NCI-H524 (cell line): ENCODE measurements at regions not wholly inside any gene's neighbourhood (a gene's known extent, or its start where the extent isn't known, plus 50 kb on each side); places are given as distances from the start of the nearest gene placed in this dataset.
A peak's percentile ranks its signal among the peaks of the same experiment; 100 is the strongest.

Source experiments
- DNase-seq, 2 experiments: peaks; one replicate each; lab custom pipeline; 2025; lab: John Stamatoyannopoulos, UW

DNA sequence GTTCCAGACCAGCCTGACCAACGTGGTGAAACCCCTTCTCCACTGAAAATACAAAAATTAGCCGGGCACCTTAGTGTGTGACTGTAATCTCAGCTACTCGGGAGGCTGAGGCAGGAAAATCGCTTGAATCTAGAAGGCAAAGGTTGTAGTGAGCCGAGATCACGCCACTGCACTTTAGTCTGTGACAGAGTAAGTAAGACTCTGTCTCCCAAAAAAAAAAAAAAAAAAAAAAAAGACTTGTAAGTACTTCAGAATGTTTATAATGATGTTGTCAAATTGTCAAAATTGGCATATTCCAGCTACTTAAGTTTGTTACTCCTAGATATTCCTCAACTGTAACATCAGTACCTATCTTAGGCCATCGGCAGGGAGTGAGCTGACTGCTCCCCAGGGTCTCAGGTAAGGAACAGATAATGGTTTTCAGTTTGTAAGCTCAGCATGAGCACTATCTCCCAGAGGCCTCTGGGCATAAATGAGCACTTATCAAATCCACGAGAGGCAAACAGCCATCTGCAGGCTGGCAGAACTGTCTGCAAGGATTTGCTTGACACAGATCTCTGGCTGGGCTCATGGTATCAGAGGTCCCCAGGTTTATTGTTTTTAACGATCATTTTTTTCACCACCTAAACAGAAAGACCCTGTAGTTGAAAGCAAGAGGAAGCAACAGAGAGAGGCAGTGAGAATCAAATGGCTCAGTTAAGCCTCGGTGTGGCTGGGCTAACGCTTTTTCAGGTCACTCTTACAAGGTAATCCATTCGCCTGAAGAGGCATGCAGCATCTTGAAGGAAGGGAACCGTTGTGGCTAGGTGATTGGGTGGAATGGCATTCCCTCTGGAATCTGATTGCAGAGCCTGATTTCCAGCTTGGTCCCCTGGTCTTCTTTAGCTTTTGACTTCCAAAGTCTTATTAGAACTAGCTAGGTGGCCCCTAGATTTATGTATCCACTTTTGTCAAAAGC, 115.9 kb downstream of the LY86 start:
- DNase-seq: peak in 1 of 2 experiments; percentile 61

DNA sequence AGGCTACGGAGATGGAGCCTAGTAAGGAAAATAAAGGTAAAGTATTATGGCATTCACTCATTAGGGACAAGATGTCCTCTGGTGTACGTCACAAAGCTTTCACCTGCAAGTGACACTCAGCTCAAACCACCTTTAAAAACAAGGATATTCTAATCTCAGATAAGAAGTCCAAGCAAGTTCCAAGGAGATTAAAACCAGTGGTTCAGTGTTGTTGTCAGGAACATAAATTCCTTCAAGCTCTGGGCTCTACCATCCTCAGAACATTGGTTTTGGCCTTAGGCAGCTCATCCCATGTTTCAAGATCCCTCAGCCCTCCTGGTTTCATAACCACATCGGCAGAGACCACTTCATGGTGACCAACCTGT, 116.5 kb downstream of the LY86 start:
- DNase-seq: no peak

DNA sequence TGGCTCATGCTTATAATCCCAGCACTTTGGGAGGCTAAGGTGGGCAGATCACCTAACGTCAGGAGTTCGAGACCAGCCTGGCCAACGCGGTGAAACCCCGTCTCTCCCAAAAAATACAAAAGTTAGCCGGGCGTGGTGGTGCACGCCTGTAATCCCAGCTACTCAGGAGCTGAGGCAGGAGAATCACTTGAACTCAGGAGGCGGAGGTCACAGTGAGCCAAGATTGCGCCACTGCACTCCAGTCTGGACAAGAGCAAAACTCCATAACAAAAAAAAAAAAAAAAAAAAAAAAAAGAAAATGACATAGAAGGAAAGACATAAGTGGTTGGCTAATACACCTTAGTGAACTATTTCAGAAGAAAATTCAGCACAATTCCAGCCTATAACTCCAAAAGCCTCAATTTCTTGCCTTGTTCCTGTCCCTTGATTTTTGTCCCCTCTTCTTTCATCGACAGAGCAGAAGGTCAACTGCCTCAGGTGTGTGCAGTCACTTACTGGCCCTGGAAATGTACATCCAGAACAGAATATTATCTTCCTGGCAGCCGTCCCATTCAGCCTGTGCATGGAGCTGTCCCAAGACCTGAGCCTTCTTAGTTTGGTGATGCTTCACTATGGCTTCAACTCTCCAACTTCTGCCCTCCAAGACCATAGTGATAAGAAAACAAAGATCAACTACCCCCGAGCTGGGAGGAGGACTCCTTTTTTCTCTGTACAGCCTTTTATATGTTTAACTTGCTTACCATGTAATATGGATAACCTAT, 117.6 kb downstream of the LY86 start:
- no peak for DNase-seq

DNA sequence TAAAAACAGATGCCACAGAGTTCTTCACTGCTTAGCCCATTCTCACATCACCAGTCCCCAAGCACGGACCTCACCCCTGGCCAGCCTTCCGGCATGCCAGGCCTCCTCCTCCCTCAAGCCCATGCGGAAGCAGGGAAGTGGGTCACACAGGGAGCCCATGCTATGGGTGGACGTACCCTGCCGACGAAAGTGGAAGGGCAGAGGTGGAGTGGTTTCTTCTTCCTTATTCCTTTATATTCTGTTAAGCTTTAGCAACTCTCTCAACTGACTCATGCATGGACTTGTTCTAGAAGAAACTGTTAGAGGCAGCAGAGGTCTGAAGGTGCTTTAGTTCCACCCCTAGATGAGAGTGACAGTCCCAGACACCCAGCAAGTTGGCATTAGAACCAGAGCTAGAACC, 118.6 kb downstream of the LY86 start:
- no peak for DNase-seq

DNA sequence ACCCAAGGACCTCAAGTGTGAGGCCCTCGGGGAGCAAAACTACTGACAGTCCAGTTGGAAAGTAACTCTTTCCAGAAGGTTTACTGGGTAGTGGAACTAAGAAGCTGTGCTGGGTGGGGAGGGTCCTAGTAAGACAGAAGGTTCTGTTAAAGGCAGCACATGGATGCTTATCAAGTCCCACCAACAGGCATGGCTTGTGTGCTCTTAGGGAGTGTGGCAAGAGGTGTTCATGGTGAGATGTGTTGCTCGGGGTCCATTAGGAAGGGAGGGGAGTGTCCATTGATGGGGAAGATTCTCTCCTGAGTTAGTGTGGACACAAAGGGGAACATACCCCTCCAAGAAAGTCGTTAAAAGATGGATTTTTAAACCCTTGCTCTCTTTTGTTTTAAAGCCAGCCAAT, 120.6 kb downstream of the LY86 start:
- no peak for DNase-seq

DNA sequence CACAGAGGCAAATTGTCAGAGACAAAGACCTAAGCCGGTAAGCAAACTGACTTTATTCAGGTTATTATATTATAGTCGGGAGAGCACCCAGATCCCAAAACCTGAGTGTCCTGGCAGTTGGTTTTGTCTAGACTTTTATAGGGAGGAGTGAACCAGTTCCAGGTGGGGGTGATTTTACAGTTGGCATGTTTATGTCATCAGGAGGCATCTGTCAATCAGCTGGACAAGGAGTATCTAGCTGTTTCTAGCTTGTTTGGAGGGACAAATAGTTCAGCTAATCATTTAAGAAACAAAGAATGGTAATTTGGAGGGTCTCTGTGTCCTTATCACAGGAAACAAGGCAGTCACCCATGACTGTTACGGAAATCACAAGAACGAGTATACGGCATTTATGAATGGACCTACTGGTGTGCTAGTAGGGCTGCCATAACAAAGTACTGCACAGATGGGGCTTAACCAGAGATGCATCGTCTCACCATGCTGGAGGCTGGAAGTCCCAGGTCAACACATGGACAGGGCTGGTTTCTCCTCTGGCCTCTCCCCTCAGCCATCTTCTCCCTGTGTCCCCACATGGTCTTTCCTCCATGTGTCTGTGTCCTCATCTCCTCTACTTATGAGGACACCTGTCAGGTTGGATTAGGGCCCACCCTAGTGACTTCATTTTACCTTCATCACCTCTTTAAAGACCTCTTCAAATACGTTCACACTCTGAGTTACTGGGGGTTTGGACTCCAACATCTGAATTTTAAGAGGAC, 122.7 kb downstream of the LY86 start:
- no peak for DNase-seq

DNA sequence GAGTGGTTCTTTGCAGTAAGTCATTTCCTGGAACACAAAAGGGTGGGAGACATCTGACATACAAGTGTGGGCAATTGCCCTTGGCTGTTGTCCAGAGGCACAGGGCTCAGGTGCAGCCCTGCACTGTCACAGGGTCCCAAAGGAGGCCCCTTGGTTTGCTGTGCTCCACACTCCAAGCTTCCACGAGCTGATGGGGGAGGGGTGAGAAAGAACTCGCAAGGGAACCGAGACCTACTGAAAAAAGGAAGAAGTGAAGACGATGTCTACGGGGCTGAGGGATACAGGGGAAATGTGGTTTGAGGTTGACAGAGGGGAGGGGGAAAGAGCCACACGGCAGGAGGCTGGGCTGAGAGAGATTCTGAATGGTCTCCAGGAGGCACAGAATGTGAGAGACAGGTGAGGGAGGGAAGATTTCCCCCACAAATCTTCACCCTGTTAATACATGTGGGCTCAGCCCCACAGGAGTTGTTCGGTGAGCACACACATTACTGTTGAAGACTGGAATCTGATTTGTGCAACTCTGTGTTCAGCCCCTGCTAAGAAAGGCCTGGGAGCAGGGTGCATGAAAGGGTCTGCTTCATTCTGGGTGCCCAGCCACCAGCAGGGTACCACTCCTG, 123.4 kb downstream of the LY86 start:
- no peak for DNase-seq

DNA sequence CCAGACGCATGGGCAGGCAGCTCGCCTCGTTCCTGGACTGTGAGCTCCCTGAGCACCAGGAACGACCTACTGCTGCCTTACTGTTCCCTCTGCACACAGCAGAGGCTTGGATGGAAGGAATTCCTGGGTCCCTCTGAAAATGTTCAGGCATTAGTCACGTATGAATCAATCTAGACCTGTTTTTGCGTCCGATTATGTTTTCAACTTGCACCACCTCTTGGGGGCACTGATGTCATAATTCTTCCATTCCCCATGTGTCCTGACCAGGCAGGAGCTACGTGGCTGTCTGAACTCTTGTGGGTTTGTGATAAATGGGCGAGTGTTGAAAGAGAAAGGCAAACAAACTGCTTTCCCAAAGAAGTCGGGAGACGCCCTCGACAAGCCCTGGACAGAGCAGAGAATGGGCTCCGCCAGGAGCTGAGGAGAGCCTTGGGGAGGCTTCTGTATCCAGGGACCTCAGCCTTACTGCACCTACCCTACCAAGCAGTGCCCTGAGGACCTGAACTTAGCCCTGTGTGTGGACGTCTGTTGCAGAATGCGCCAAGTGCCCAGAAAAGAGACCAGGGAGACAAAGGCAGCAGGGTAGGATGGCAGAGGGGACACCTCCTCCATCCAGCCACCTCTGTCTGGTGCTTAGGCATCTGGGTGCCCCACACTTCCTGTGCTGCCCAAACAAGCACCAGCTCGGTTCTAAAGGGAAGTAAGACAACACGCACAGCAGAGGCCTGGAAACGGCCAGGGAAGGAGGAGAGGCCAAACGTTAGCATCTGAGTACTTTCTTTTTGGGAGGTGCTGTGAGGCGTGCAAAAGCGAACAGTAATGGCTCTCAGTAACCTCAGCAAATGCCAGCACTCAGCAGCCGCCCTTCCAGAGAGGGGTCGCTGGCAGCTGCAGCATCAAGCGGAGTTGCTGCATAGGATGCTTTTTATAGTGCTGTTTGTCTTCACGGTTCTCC, 124.2 kb downstream of the LY86 start:
- DNase-seq: no peak

DNA sequence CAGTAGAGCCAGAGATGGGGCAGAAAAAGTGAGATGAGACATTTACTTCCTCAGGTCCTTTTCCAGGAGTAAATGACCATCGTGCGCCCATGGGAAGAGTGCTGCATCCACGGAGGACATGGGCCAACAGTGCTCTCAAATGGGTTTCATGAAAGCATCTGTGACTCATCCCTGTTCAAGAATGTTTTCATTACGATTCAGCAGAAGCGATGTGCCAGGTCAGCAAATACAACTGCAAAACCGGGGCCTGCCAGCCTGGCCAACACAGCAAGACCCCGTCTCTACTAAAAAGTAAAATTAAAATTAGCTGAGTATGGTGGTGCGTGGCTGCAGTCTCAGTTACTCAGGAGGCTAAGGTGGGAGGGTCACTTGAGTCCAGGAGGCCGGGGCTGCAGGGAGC, 125.1 kb downstream of the LY86 start:
- DNase-seq: no peak

DNA sequence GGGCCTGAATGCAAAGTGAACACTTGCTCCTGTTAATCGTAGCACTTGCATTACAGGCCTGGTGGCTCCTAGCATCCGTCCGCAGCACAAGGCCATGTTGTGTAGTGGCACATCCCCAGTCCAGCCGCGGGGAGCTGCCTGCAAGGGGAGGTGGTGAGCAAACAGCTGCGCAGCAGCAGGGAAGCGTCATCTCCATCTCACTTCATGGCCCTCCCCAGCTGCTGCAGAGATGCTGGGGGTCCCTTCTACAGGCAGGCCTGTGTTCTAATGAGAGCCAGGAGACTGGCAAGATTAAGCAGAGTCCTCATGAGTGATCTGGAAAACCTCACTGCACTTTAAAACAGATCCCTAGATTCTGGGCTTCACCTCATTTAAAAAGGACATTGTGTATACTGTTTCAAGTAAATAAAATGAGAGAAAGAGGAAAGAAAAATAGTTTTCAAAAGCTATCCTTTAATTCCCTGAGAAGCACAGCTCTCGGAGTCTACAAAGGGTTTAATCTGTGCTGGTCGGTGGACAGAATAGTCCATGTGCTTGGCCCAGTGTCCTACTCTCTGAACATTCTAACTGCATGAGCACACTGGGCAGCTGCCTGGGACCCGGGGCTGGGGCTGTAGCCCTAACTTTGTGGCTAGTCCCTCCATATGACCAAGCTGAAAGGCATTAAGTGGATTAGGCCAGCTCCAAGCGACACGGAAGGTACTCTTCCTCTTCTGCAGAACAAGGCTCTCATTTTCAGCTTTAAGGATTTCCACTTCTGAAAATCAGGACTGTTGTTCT, 125.8 kb downstream of the LY86 start:
- DNase-seq: peak in 1 of 2 experiments; percentile 35

DNA sequence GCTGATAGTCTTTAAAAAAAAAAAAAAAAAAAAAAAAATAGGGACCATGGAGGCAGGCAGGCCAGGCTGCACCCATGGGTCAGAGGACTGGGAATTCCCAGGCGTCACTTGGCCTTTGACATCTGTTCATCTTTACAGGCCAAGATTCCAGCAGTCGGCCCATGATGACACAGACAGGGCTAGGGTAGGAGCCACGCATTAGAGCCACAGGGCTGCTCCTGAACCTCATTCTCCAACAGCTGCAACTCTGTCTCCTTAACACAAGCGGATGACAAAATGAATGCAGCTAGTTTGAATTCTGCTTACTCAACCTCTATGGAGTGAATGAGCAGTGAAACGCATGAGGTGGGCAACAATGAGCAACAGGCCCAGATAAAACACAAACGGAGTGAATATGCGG, 126.4 kb downstream of the LY86 start:
- no peak for DNase-seq

DNA sequence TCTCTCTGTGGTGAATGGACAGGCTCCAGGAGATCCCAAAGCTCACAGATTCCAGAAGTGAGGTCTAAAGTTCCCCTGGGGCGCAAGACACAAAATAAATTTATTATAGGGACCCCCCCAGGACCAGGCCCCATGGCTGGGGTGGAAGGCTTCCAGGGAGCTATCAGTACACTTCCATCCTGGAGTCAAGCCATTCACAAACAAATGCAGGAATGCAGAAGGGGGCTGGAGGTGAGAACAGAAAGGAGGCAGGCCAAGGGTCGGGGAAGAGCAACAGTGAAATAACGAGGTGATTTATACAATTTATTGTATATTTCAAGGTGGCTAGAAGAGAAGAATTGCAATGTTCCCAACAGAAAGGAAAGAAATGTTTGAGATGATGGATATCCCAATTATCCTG, 126.9 kb downstream of the LY86 start:
- DNase-seq: no peak

DNA sequence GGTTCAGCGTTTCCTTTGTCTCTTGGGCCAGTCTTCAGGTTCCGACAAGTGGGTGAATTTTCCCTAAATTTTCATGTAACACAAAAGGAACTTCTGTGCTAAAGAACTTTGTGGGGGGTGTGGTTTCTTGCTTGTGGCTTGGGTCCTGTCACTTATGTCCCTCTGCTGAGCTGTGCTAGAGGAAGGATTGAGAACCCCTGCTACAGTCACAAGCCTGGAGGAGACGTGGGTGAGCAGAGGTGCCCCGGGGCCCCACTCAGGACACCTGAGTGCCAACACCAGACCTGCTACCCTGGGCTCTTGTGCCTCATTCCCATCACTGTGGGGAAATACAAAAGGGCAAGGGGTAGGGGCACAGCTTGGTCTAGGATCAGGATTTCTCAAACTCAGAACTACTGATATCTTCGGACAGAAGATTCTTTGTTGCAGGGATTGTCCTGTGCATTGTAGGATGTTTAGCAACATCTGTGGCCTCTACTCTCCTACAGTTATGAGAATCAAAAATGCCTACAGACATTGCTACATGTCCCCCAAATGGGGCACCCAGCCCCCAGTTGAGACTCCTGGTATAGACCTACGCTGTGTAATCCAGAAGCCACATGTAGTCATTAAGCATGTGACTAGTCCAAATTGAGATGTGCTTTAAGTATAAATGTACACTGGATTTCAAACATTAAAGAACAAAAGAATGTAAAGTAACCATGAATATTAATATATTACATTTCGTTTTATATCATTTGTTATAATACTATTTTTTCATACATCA, 128.7 kb downstream of the LY86 start:
- DNase-seq: no peak

DNA sequence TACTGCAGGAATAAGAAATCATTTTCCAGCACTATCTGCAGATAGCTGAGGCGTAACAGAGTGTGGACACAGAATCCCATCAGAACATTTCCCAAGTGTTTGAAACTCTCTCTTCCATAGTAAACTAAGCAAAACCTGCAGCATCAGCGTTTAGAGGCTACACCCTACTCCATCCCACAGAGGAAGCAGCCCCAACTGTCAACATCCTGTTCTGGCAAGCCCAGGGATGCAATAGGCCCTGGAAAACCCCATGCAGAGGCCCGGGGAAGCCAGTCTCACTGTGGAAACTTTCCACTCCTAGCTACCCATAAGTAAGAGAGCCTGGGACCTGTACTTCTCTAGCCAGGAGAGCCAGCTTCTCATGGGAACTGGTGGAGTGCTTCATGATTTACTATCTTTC, 129.4 kb downstream of the LY86 start:
- DNase-seq: no peak

DNA sequence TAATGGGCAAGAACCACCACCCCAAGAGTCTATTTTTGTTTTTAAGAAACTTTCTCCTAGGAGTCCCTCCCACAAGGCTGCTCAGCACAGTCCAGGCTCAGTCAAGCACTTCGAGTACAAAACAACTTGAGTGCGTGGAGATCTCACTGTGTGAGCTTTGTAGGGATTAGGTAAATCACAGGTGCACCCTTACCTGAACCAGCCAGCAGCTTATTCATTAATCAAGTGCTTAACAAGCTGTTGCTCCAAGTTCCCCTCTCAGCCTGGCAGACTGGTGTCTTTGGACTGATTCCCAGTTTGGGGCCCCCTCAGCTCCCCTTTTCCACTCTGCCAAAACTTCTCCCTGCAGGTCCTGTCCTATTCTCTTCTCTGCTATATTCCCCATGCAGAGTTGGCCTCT, 133.1 kb downstream of the LY86 start:
- DNase-seq: peak in 1 of 2 experiments; percentile 42

DNA sequence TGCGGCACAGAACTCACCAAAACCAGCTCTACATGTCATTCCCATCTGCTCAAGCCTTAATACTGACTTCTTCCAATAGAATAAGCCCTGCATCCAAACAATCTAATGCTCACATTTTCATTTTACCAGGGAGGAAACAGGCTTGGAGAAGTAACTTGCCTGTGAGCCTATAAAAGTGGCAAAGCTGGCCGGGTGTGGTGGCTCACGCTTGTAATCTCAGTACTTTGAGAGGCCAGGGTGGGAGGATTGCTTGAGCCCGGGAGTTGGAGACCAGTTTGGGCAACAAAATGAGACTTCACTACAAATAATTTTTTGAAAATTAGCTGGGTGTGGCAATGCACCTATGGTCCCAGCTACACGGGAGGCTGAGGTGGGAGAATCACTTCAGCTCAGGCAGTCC, 133.7 kb downstream of the LY86 start:
- DNase-seq: no peak

DNA sequence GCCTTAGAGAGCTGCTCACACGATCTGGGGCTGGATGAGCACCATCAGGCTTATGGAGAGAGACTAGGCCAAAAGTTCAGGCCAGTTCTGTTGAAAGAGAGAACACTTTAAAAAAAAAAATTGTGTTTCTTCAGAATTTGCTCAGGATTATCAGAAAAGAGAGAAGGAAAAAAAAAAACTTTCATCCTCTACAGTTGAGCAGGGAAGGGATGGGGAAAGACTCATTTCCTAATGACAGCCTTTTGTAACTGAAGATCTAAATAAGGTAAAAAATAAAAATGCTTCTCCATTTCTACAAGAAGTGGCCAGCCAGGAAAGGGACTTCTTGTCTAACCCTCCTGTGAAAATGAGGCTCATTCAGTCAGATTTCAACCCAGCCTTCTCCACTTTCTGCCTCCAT, 134.8 kb downstream of the LY86 start:
- DNase-seq: no peak

DNA sequence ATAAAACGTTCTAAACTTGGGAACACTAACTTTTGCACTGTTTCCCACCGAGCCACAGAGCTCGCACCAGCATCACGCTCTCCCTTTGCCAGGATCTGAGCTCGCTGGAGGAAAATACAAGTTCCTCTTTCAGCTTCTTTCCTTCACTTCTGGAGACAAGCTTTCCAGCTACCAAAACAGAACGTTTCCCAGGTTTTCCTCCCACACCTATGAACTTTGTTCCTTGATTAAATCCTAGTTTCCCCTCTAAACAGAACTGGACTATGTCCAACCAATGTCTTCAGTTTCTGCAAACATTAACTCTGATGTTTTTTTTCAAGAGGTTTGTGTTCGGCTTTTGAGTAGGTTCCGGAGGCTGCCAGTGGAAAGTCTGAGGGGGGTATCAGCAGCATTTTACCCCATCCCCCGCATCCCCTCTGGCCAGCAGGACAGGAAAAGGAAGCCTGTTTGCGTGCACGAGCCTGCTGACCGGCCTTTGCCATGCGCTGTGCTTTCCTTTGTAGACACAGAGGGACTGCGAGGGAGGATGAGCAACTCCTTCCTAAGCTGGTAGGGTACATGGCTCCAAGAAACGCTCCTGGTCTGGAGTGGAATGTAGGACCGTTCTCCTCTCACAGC, 135.5 kb downstream of the LY86 start:
- no peak for DNase-seq
